Liver (tissue), 3 donors: ENCODE measurements at regions not wholly inside any gene's neighbourhood (a gene's known extent, or its start where the extent isn't known, plus 50 kb on each side); places are given as distances from the start of the nearest gene placed in this dataset.

ENCODE experiments used
- EGR1 ChIP-seq, 2 donors: IDR thresholded peaks; 2 replicates each; pipeline ENCODE4 v1.6.1; 2016 to 2018; ENCODE audit warnings: antibody characterized with exemption in 2 of 2, low read depth in 2 of 2
- MAX ChIP-seq: IDR thresholded peaks from 2 replicates; pipeline ENCODE4 v1.6.1; 2016; ENCODE audit warnings: antibody characterized with exemption
- NR2F2 ChIP-seq: IDR thresholded peaks from 2 replicates; pipeline ENCODE4 v1.6.1; 2016; ENCODE audit warnings: antibody characterized with exemption
- RXRA ChIP-seq, 2 donors: IDR thresholded peaks; 2 replicates each; pipeline ENCODE4 v1.6.1; 2017 to 2018; ENCODE audit warnings: antibody characterized with exemption in 2 of 2, mild to moderate bottlenecking in 1 of 2
- SP1 ChIP-seq: IDR thresholded peaks from 2 replicates; pipeline ENCODE4 v1.6.1; 2018; ENCODE audit warnings: antibody characterized with exemption, mild to moderate bottlenecking
- YY1 ChIP-seq: IDR thresholded peaks from 2 replicates; pipeline ENCODE4 v1.6.1; 2016; ENCODE audit warnings: antibody characterized with exemption, mild to moderate bottlenecking
- TF ChIP-seq, protein P1 (sequence below): fragments of 150-350 bp; IDR thresholded peaks from 2 replicates; pipeline ENCODE4 v1.5.1; 2017; ENCODE audit warnings: improper control_type of control experiment, low read depth, low read length; ENCODE audit not compliant: missing input control
- TF ChIP-seq, protein P2 (sequence below): IDR thresholded peaks from 2 replicates; pipeline ENCODE4 v1.6.1; 2016; ENCODE audit warnings: antibody characterized with exemption
- donor health status: healthy.
- donor health status: healthy.

DNA sequence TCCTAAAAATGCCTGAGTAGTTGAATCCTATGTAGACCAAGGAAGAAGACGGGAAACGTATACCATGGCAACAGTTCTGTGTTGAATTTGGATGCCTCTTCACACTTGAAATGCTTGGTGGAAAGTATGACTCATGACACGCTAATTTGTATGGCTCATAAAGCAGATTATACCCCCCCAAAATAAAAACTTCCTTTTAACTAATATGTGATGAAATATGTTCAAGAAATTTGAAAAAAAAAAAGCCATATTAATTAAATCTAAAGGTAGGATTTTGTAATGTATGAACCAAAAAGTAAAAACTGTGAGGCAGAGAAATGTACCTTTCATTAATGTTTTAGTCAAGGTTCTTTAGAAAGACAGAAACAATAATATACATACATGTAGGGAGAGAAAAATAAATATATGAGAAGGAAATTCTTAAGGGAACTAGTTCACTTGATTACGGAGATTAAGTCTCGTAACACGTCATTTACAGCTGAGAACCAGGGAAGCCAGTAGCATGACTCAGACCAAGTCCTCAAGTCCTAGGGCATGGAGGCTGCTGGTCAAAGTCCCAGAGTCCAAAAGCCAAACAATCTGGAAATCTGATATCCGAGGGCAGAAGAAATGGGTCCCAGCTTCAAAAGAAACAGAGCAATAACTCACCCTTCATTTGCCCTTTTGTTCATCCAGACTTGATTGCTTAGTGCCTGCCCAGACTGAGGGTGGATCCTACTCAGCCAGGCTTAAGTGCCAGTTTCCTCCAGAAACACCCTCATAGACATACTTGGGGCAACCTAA, 485.1 kb downstream of the SEMA3D start:
- TF ChIP-seq, protein P1, sequence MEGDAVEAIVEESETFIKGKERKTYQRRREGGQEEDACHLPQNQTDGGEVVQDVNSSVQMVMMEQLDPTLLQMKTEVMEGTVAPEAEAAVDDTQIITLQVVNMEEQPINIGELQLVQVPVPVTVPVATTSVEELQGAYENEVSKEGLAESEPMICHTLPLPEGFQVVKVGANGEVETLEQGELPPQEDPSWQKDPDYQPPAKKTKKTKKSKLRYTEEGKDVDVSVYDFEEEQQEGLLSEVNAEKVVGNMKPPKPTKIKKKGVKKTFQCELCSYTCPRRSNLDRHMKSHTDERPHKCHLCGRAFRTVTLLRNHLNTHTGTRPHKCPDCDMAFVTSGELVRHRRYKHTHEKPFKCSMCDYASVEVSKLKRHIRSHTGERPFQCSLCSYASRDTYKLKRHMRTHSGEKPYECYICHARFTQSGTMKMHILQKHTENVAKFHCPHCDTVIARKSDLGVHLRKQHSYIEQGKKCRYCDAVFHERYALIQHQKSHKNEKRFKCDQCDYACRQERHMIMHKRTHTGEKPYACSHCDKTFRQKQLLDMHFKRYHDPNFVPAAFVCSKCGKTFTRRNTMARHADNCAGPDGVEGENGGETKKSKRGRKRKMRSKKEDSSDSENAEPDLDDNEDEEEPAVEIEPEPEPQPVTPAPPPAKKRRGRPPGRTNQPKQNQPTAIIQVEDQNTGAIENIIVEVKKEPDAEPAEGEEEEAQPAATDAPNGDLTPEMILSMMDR = no peak
- TF ChIP-seq SP1 (no peak), MAX (no peak), NR2F2 (no peak), EGR1 (IDR thresholded peaks at IDR 0.05; ENCODE audit: low read depth in 2 of 2) (no peak), YY1 (no peak), RXRA (IDR thresholded peaks at IDR 0.05) (no peak)
- TF ChIP-seq, protein P2, sequence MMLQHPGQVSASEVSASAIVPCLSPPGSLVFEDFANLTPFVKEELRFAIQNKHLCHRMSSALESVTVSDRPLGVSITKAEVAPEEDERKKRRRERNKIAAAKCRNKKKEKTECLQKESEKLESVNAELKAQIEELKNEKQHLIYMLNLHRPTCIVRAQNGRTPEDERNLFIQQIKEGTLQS = no peak
